ENCODE measurements at regions not wholly inside any gene's neighbourhood (a gene's known extent, or its start where the extent isn't known, plus 50 kb on each side); places are given as distances from the start of the nearest gene placed in this dataset.

DNA sequence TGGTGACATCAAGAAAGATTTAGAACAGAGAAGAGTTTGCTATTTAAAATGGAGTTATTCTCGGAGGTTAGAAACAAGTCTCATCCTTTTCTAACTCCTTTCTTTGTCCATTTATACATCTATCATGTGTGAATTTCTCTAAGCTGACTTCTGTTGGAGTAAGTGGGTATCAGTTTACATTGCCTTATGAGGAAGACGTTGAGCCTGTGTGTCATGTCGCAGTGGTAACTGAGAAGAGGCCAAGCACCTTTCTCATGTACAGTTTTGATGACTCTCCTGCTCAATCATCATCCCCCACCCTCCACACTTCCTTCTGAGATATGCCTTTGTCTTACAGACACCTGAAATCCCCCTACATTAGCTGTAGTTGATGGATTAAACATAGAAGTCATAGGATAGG lies 624.8 kb downstream of the LIG4 start:
- TF ChIP-seq CTCF (IDR thresholded peaks at IDR 0.05): no peak
- 73% methylated on average over 2 of the region's 3 CpGs for WGBS (ENCODE audit: insufficient coverage)
- peaks cover 10 to 17% of the 10 kb centered on the region in 2 donors for H3K9me3 Mint-ChIP-seq
- H3K27ac Mint-ChIP-seq: no peak overlapping the region
- no peak overlapping the region for H3K4me3 Mint-ChIP-seq
- H3K4me1 Mint-ChIP-seq: no peaks in the 10 kb centered on the region
- H3K36me3 Mint-ChIP-seq: no peaks in the 10 kb centered on the region
- Histone ChIP-seq H3K9me3 (ENCODE audit: control insufficient read depth, insufficient read depth, low read length) (no peaks in the 10 kb centered on the region), H3K27ac (ENCODE audit: low read length) (no peak overlapping the region), H3K36me3 (ENCODE audit: control insufficient read depth, insufficient read depth, low read length) (no peaks in the 10 kb centered on the region), H3K27me3 (ENCODE audit: control insufficient read depth, insufficient read depth, low read length) (no peaks in the 10 kb centered on the region), H3K4me1 (ENCODE audit: control insufficient read depth, insufficient read depth, low read length) (no peaks in the 10 kb centered on the region), H3K4me3 (ENCODE audit: low read length) (no peak overlapping the region)
- H3K27me3 Mint-ChIP-seq (ENCODE audit: low read depth in 2 of 2): no peaks in the 10 kb centered on the region
- DNase-seq: no peak
- no peak for ATAC-seq
- intact Hi-C loops (cut with micrococcal nuclease): no loop called here

GRCh38 chr13:107587681-107588080 lies 627.7 kb downstream of the LIG4 start:
- Histone ChIP-seq H3K27ac (ENCODE audit: low read length) (no peak overlapping the region), H3K4me1 (ENCODE audit: control insufficient read depth, insufficient read depth, low read length) (no peaks in the 10 kb centered on the region), H3K4me3 (ENCODE audit: low read length) (no peak overlapping the region), H3K27me3 (ENCODE audit: control insufficient read depth, insufficient read depth, low read length) (no peaks in the 10 kb centered on the region), H3K36me3 (ENCODE audit: control insufficient read depth, insufficient read depth, low read length) (no peaks in the 10 kb centered on the region), H3K9me3 (ENCODE audit: control insufficient read depth, insufficient read depth, low read length) (no peaks in the 10 kb centered on the region)
- 56% methylated on average over 2 of the region's 2 CpGs for WGBS (ENCODE audit: insufficient coverage)
- TF ChIP-seq CTCF (IDR thresholded peaks at IDR 0.05): no peak
- DNase-seq (no peak), ATAC-seq (no peak)
- Mint-ChIP-seq H3K4me1 (no peaks in the 10 kb centered on the region), H3K27ac (no peak overlapping the region), H3K27me3 (ENCODE audit: low read depth in 2 of 2) (no peaks in the 10 kb centered on the region), H3K4me3 (no peak overlapping the region), H3K36me3 (no peaks in the 10 kb centered on the region), H3K9me3 (peaks cover 4 to 15% of the 10 kb centered on the region in 2 donors)
- intact Hi-C loops (cut with micrococcal nuclease): no loop called here

DNA sequence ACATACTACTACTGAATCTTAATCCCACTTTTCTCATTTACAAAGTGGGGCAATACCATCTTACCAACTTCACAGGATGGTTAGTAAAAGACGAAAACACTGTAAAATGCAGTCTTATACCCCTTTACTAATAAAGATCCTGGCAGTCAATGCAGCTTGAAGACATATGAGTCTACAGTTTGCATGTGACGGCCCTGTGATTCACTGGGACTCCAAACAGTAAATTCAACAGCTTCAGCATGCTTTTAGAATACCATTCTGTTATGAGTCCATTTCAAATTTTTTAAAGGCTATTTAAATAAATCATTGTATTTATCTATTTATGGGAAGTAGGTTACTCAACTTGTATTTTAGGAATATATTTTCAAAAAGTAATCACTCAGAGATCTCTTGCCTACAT lies 629.1 kb downstream of the LIG4 start:
- Histone ChIP-seq H3K4me1 (ENCODE audit: control insufficient read depth, insufficient read depth, low read length) (no peaks in the 10 kb centered on the region), H3K36me3 (ENCODE audit: control insufficient read depth, insufficient read depth, low read length) (no peaks in the 10 kb centered on the region), H3K4me3 (ENCODE audit: low read length) (no peak overlapping the region), H3K27ac (ENCODE audit: low read length) (no peak overlapping the region), H3K9me3 (ENCODE audit: control insufficient read depth, insufficient read depth, low read length) (no peaks in the 10 kb centered on the region), H3K27me3 (ENCODE audit: control insufficient read depth, insufficient read depth, low read length) (no peaks in the 10 kb centered on the region)
- intact Hi-C loops (cut with micrococcal nuclease): no loop called here
- DNase-seq: no peak
- Mint-ChIP-seq H3K27ac (no peak overlapping the region), H3K4me1 (no peaks in the 10 kb centered on the region), H3K4me3 (no peak overlapping the region), H3K36me3 (no peaks in the 10 kb centered on the region), H3K9me3 (peaks cover 4 to 14% of the 10 kb centered on the region in 2 donors), H3K27me3 (ENCODE audit: low read depth in 2 of 2) (no peaks in the 10 kb centered on the region)
- TF ChIP-seq CTCF (IDR thresholded peaks at IDR 0.05): no peak
- no peak for ATAC-seq
- 83% methylated on average over 2 of the region's 2 CpGs for WGBS (ENCODE audit: insufficient coverage)

DNA sequence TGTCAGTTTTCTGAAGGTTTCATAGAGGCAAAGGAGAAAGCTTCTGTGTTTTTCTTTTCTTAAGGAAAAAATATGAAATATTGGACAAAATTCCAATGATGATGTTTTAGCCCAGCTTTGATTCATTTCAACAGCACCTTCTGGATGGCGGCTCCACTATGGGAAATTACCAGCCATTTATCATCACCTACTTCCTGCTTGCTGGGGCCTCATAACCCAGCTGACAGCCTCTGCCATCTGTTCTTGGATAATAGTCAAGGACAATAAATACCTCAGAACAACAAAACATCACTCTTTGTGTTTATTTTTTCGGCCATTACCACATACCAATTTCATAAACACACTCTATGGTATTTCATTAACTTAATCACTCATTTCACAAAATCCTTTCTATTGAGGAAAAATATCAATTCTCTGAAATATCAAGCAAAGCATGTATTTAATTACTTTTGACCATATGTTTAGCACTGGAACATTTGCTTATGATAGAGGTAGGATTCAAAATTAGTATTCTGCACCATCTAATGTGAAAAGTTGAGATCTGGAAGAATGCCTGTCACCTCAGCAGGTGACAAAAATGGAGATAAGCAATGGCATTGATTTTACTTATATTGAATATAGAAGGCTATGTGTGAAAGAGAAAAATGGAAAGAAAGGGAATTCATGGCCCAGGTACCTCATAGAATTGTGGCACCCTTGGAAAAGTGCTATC lies 629.7 kb downstream of the LIG4 start:
- H3K36me3 Mint-ChIP-seq: no peaks in the 10 kb centered on the region
- H3K4me1 Mint-ChIP-seq: no peaks in the 10 kb centered on the region
- no peaks in the 10 kb centered on the region for H3K4me1 ChIP-seq (ENCODE audit: control insufficient read depth, insufficient read depth, low read length)
- no peak for DNase-seq
- no peak overlapping the region for H3K27ac Mint-ChIP-seq
- TF ChIP-seq CTCF (IDR thresholded peaks at IDR 0.05): no peak
- H3K36me3 ChIP-seq (ENCODE audit: control insufficient read depth, insufficient read depth, low read length): no peaks in the 10 kb centered on the region
- H3K4me3 ChIP-seq (ENCODE audit: low read length): no peak overlapping the region
- H3K9me3 Mint-ChIP-seq: peaks cover 0 to 11% of the 10 kb centered on the region in 2 donors
- H3K27ac ChIP-seq (ENCODE audit: low read length): no peak overlapping the region
- no peak for ATAC-seq
- intact Hi-C loops (cut with micrococcal nuclease): no loop called here
- no peak overlapping the region for H3K4me3 Mint-ChIP-seq
- WGBS (ENCODE audit: insufficient coverage): 44% methylated on average over 2 of the region's 2 CpGs
- H3K27me3 ChIP-seq (ENCODE audit: control insufficient read depth, insufficient read depth, low read length): no peaks in the 10 kb centered on the region
- no peaks in the 10 kb centered on the region for H3K9me3 ChIP-seq (ENCODE audit: control insufficient read depth, insufficient read depth, low read length)
- no peaks in the 10 kb centered on the region for H3K27me3 Mint-ChIP-seq (ENCODE audit: low read depth in 2 of 2)

All from natural killer cell (primary cell).